GM23338 (cell line): ENCODE measurements at regions not wholly inside any gene's neighbourhood (a gene's known extent, or its start where the extent isn't known, plus 50 kb on each side); places are given as distances from the start of the nearest gene placed in this dataset.

ENCODE experiments used
- ATAC-seq: fragments of 200-7000 bp; cut with Tn5 transposase; 3 replicates; pipeline ENCODE4 v1.9.1; 2020
- DNase-seq: peaks from one replicate; pipeline ENCODE4 v3.0.0-alpha.2; 2015; ENCODE audit warnings: low spot score
- H2AFZ ChIP-seq: fragments of 200-600 bp; sonication (generic); 2 replicates; pipeline ENCODE4 v1.8.0; 2016; ENCODE audit warnings: antibody characterized with exemption, mild to moderate bottlenecking, moderate library complexity
- H3F3A ChIP-seq: fragments of 200-600 bp; sonication (generic); replicated peaks from 2 replicates; pipeline ENCODE4 v1.8.0; 2017; ENCODE audit warnings: antibody characterized with exemption, mixed run types, low read depth
- H3K27ac ChIP-seq: fragments of 200-600 bp; sonication (generic); 2 replicates; pipeline ENCODE4 v1.6.1; 2016; ENCODE audit warnings: low read depth
- H3K27me3 ChIP-seq: fragments of 200-600 bp; sonication (generic); 2 replicates; pipeline ENCODE4 v1.8.0; 2016; ENCODE audit warnings: mild to moderate bottlenecking, mixed run types, moderate library complexity; ENCODE audit not compliant: insufficient read depth
- H3K36me3 ChIP-seq: fragments of 200-600 bp; sonication (generic); 2 replicates; pipeline ENCODE4 v1.8.0; 2016; ENCODE audit warnings: mild to moderate bottlenecking; ENCODE audit not compliant: insufficient read depth
- H3K4me1 ChIP-seq: fragments of 200-600 bp; sonication (generic); 2 replicates; pipeline ENCODE4 v1.8.0; 2016; ENCODE audit warnings: mild to moderate bottlenecking, moderate library complexity; ENCODE audit not compliant: insufficient read depth
- H3K4me2 ChIP-seq: fragments of 200-600 bp; sonication (generic); 2 replicates; pipeline ENCODE4 v1.7.1; 2017; ENCODE audit warnings: mixed run types
- H3K4me3 ChIP-seq: fragments of 200-600 bp; sonication (generic); 2 replicates; pipeline ENCODE4 v1.6.1; 2016; ENCODE audit warnings: mixed run types
- H3K79me2 ChIP-seq: fragments of 200-600 bp; sonication (generic); replicated peaks from 2 replicates; pipeline ENCODE4 v1.8.0; 2017; ENCODE audit warnings: mild to moderate bottlenecking; ENCODE audit not compliant: insufficient read depth
- H3K9me2 ChIP-seq: fragments of 200-600 bp; sonication (generic); 2 replicates; pipeline ENCODE4 v1.8.0; 2017; ENCODE audit not compliant: insufficient read depth
- H4K20me1 ChIP-seq: fragments of 200-600 bp; sonication (generic); replicated peaks from 2 replicates; pipeline ENCODE4 v1.8.0; 2017; ENCODE audit warnings: mild to moderate bottlenecking; ENCODE audit not compliant: insufficient read depth
- H3K27ac Mint-ChIP-seq: 2 replicates; pipeline ENCODE4 v1.8.0; 2020; ENCODE audit warnings: inconsistent platforms, mild to moderate bottlenecking, moderate library complexity, mixed read lengths
- H3K27me3 Mint-ChIP-seq: 3 replicates; pipeline ENCODE4 v1.8.0; 2022; ENCODE audit warnings: low read depth, mild to moderate bottlenecking, moderate library complexity, mixed read lengths, inconsistent platforms; ENCODE audit not compliant: insufficient read depth, poor library complexity
- H3K36me3 Mint-ChIP-seq: 3 replicates; pipeline ENCODE4 v1.8.0; 2021; ENCODE audit warnings: low read depth, mild to moderate bottlenecking, inconsistent platforms, moderate library complexity, mixed read lengths
- H3K4me1 Mint-ChIP-seq: 3 replicates; pipeline ENCODE4 v1.8.0; 2020; ENCODE audit warnings: mild to moderate bottlenecking, inconsistent platforms, mixed read lengths
- H3K4me3 Mint-ChIP-seq: 3 replicates; pipeline ENCODE4 v1.8.0; 2021; ENCODE audit warnings: moderate library complexity, mild to moderate bottlenecking, inconsistent platforms, mixed read lengths
- H3K9me3 Mint-ChIP-seq: 3 replicates; pipeline ENCODE4 v1.8.0; 2020; ENCODE audit warnings: moderate library complexity, mild to moderate bottlenecking, inconsistent platforms, mixed read lengths
- CREB1 ChIP-seq: fragments of 250-450 bp; sonication (Bioruptor Pico); IDR thresholded peaks from 2 replicates; pipeline ENCODE4 v1.5.0; 2020; ENCODE audit warnings: low read depth, mild to moderate bottlenecking, moderate library complexity
- EZH2 ChIP-seq: fragments of 200-600 bp; sonication (generic); IDR thresholded peaks from one replicate; pipeline ENCODE4 v1.8.0; 2017; ENCODE audit warnings: antibody characterized with exemption, mild to moderate bottlenecking, low read depth; ENCODE audit not compliant: unreplicated experiment
- EZH2phosphoT487 ChIP-seq: fragments of 200-600 bp; sonication (generic); IDR thresholded peaks from one replicate; pipeline ENCODE4 v1.8.1; 2018; ENCODE audit warnings: antibody characterized with exemption; ENCODE audit not compliant: unreplicated experiment
- JUNB ChIP-seq: IDR thresholded peaks from one replicate; pipeline ENCODE4 v1.6.1; 2016; ENCODE audit warnings: antibody characterized with exemption; ENCODE audit not compliant: unreplicated experiment
- NANOG ChIP-seq: IDR thresholded peaks from 2 replicates; pipeline ENCODE4 v1.6.1; 2016; ENCODE audit warnings: antibody characterized with exemption, borderline replicate concordance
- POLR2AphosphoS5 ChIP-seq: IDR thresholded peaks from 2 replicates; pipeline ENCODE4 v1.6.1; 2016; ENCODE audit warnings: antibody characterized with exemption, low read depth
- TF ChIP-seq, protein P1 (sequence below): fragments of 250-450 bp; sonication (Bioruptor Pico); IDR thresholded peaks from 2 replicates; pipeline ENCODE4 v1.5.0; 2020; ENCODE audit warnings: mild to moderate bottlenecking, moderate library complexity

DNA sequence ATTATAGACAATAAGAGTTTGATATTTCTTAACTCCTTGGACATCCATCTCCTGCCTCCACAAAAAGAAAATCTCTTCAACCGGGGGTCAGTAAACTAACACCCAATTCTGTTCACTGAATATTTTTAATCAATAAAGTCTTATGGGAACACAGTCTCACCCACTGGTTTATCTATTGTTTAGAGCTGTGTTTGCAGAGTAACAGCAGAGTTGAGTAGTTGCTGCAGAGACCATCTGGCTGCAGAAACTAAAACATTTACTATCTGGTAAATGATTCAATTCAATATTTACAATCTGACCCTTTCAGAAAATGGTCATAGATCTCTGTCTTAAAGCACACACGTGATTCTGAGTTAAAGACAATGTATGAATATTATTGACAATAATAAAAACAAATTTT lies 94.0 kb downstream of the TMA16 start (continued):
- TF ChIP-seq, protein P1, sequence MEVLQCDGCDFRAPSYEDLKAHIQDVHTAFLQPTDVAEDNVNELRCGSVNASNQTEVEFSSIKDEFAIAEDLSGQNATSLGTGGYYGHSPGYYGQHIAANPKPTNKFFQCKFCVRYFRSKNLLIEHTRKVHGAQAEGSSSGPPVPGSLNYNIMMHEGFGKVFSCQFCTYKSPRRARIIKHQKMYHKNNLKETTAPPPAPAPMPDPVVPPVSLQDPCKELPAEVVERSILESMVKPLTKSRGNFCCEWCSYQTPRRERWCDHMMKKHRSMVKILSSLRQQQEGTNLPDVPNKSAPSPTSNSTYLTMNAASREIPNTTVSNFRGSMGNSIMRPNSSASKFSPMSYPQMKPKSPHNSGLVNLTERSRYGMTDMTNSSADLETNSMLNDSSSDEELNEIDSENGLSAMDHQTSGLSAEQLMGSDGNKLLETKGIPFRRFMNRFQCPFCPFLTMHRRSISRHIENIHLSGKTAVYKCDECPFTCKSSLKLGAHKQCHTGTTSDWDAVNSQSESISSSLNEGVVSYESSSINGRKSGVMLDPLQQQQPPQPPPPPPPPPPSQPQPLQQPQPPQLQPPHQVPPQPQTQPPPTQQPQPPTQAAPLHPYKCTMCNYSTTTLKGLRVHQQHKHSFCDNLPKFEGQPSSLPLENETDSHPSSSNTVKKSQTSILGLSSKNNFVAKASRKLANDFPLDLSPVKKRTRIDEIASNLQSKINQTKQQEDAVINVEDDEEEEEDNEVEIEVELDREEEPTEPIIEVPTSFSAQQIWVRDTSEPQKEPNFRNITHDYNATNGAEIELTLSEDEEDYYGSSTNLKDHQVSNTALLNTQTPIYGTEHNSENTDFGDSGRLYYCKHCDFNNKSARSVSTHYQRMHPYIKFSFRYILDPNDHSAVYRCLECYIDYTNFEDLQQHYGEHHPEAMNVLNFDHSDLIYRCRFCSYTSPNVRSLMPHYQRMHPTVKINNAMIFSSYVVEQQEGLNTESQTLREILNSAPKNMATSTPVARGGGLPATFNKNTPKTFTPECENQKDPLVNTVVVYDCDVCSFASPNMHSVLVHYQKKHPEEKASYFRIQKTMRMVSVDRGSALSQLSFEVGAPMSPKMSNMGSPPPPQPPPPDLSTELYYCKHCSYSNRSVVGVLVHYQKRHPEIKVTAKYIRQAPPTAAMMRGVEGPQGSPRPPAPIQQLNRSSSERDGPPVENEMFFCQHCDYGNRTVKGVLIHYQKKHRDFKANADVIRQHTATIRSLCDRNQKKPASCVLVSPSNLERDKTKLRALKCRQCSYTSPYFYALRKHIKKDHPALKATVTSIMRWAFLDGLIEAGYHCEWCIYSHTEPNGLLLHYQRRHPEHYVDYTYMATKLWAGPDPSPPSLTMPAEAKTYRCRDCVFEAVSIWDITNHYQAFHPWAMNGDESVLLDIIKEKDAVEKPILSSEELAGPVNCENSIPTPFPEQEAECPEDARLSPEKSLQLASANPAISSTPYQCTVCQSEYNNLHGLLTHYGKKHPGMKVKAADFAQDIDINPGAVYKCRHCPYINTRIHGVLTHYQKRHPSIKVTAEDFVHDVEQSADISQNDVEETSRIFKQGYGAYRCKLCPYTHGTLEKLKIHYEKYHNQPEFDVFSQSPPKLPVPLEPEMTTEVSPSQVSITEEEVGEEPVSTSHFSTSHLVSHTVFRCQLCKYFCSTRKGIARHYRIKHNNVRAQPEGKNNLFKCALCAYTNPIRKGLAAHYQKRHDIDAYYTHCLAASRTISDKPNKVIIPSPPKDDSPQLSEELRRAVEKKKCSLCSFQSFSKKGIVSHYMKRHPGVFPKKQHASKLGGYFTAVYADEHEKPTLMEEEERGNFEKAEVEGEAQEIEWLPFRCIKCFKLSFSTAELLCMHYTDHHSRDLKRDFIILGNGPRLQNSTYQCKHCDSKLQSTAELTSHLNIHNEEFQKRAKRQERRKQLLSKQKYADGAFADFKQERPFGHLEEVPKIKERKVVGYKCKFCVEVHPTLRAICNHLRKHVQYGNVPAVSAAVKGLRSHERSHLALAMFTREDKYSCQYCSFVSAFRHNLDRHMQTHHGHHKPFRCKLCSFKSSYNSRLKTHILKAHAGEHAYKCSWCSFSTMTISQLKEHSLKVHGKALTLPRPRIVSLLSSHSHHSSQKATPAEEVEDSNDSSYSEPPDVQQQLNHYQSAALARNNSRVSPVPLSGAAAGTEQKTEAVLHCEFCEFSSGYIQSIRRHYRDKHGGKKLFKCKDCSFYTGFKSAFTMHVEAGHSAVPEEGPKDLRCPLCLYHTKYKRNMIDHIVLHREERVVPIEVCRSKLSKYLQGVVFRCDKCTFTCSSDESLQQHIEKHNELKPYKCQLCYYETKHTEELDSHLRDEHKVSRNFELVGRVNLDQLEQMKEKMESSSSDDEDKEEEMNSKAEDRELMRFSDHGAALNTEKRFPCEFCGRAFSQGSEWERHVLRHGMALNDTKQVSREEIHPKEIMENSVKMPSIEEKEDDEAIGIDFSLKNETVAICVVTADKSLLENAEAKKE (CRISPR knock-in tag): no peak

DNA sequence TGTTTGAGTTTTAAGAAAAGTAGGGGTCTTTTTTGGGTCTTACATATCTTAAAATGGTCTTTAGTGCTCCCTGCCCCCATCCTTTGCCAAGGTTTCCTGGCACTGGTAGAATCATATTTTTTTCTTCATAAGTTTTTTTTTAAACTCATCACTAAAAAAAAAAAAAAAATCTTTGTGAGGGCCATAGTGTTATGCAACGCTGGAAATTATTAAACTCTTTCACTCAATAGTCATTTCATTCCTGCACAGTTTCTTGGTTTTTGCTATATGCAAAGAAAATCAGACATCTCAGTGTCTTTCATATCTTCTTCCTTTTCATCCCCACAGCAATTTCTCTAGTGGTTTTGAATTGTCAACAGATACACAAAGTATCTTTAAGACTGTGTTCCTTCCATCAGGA lies 95.6 kb downstream of the TMA16 start:
- Histone ChIP-seq H2AFZ (no peak overlapping the region), H3K36me3 (peaks cover 4% of the 10 kb centered on the region; the same call in 1 of the 2 replicates), H3K4me2 (no peak overlapping the region), H3K79me2 (no peaks in the 10 kb centered on the region), H3K27me3 (no peaks in the 10 kb centered on the region), H3F3A (no peaks in the 10 kb centered on the region), H3K9me2 (no peaks in the 10 kb centered on the region), H4K20me1 (no peaks in the 10 kb centered on the region), H3K4me3 (no peak overlapping the region), H3K4me1 (no peaks in the 10 kb centered on the region), H3K27ac (no peak overlapping the region)
- H3K4me1 Mint-ChIP-seq: no peaks in the 10 kb centered on the region
- H3K36me3 Mint-ChIP-seq: peaks cover 2% of the 10 kb centered on the region; the same call in 2 of the 3 replicates
- H3K27me3 Mint-ChIP-seq: no peaks in the 10 kb centered on the region
- no peak overlapping the region for H3K4me3 Mint-ChIP-seq
- no peak for DNase-seq
- no peak for ATAC-seq
- H3K9me3 Mint-ChIP-seq: no peaks in the 10 kb centered on the region; the same call in 2 of the 3 replicates
- H3K27ac Mint-ChIP-seq: no peak overlapping the region
- TF ChIP-seq JUNB: no peak
- TF ChIP-seq NANOG: no peak
- TF ChIP-seq, protein P1 (CRISPR knock-in tag): no peak
- TF ChIP-seq EZH2: no peak
- no peak for TF ChIP-seq CREB1
- no peak for TF ChIP-seq EZH2phosphoT487
- no peak for TF ChIP-seq POLR2AphosphoS5
